ENCODE measurements at regions not wholly inside any gene's neighbourhood (a gene's known extent, or its start where the extent isn't known, plus 50 kb on each side); places are given as distances from the start of the nearest gene placed in this dataset.

GRCh38 chr13:84662491-84662890 lies 780.2 kb upstream of the SLITRK1 start:
- WGBS, 4 donors = 71 to 80% (median 76%) methylated on average over 3 of the region's 3 CpGs
- H3K27ac ChIP-seq = no peak overlapping the region
- H3K4me1 ChIP-seq = peaks cover 0 to 4% (median 0%) of the 10 kb centered on the region in 12 donors
- TF ChIP-seq POLR2A (IDR thresholded peaks at IDR 0.05) (no peak), CTCF (IDR thresholded peaks at IDR 0.05) (no peak)
- intact Hi-C loops (cut with DNase I) = no loop called here
- H3K4me3 ChIP-seq = no peak overlapping the region
- H3K27me3 ChIP-seq = no peaks in the 10 kb centered on the region
- no peaks in the 10 kb centered on the region for H3K9me3 ChIP-seq
- ATAC-seq (no peak), DNase-seq (no peak)
- no peaks in the 10 kb centered on the region for H3K36me3 ChIP-seq

- TF ChIP-seq CTCF (IDR thresholded peaks at IDR 0.05) (no peak), POLR2A (IDR thresholded peaks at IDR 0.05) (no peak)
- no peaks in the 10 kb centered on the region for H3K36me3 ChIP-seq
- no peaks in the 10 kb centered on the region for H3K27me3 ChIP-seq
- H3K9me3 ChIP-seq = no peaks in the 10 kb centered on the region
- ATAC-seq = no peak
- H3K4me3 ChIP-seq = no peak overlapping the region
- no peak for DNase-seq
- peaks cover 0 to 4% (median 0%) of the 10 kb centered on the region in 12 donors for H3K4me1 ChIP-seq
- WGBS, 4 donors = 72 to 81% (median 76%) methylated on average over 5 of the region's 5 CpGs
- intact Hi-C loops (cut with DNase I) = no loop called here
- H3K27ac ChIP-seq = no peak overlapping the region
Observed at GRCh38 chr13:84661718-84662117, 779.4 kb upstream of the SLITRK1 start.

- H3K4me3 ChIP-seq = no peak overlapping the region
- DNase-seq (no peak), ATAC-seq (no peak)
- no peaks in the 10 kb centered on the region for H3K27me3 ChIP-seq
- no peaks in the 10 kb centered on the region for H3K9me3 ChIP-seq
- intact Hi-C loops (cut with DNase I) = no loop called here
- H3K27ac ChIP-seq = no peak overlapping the region
- peaks cover 0 to 4% (median 0%) of the 10 kb centered on the region in 12 donors for H3K4me1 ChIP-seq
- TF ChIP-seq CTCF (IDR thresholded peaks at IDR 0.05) (no peak), POLR2A (IDR thresholded peaks at IDR 0.05) (no peak)
- H3K36me3 ChIP-seq = no peaks in the 10 kb centered on the region
Observed at GRCh38 chr13:84659359-84659661, 777.0 kb upstream of the SLITRK1 start.

- no peak for DNase-seq
- no peak overlapping the region for H3K4me3 ChIP-seq
- H3K9me3 ChIP-seq = no peaks in the 10 kb centered on the region
- intact Hi-C loops (cut with DNase I) = no loop called here
- no peak overlapping the region for H3K27ac ChIP-seq
- H3K27me3 ChIP-seq = no peaks in the 10 kb centered on the region
- no peaks in the 10 kb centered on the region for H3K36me3 ChIP-seq
- ATAC-seq = no peak
- WGBS, 4 donors = 78 to 81% (median 79%) methylated on average over 3 of the region's 3 CpGs
- no peak for TF ChIP-seq POLR2A (IDR thresholded peaks at IDR 0.05)
- no peak for TF ChIP-seq CTCF (IDR thresholded peaks at IDR 0.05)
- H3K4me1 ChIP-seq = peaks cover 0 to 4% (median 0%) of the 10 kb centered on the region in 12 donors
Observed at GRCh38 chr13:84658491-84659358, 776.5 kb upstream of the SLITRK1 start.
